GM19025 (cell line): ENCODE measurements at regions not wholly inside any gene's neighbourhood (a gene's known extent, or its start where the extent isn't known, plus 50 kb on each side); places are given as distances from the start of the nearest gene placed in this dataset.
"Not testable (repeated sequence)": the region's sequence is repeated elsewhere in the genome, so short reads cannot be mapped to it uniquely, and the experiment has no call there.

Source experiments
- ATAC-seq: cut with Tn5 transposase; IDR thresholded peaks from one replicate; pipeline ENCODE4 v1.9.1; 2021; ENCODE audit warnings: mild to moderate bottlenecking, low read depth, moderate library complexity; ENCODE audit not compliant: unreplicated experiment

GRCh38 chr14:43640718-43641267 lies 866.3 kb downstream of the FSCB start:
- no peak for ATAC-seq

GRCh38 chr14:43625294-43625693 lies 881.8 kb downstream of the FSCB start:
- no peak for ATAC-seq

- no peak for ATAC-seq
Observed at GRCh38 chr14:43621282-43621681, 885.8 kb downstream of the FSCB start.

- ATAC-seq: no peak
Observed at GRCh38 chr14:43595096-43595772, 911.8 kb downstream of the FSCB start.

GRCh38 chr14:43591776-43592175 lies 915.3 kb downstream of the FSCB start:
- no peak for ATAC-seq

GRCh38 chr14:43587183-43587582 lies 919.9 kb downstream of the FSCB start:
- no peak for ATAC-seq

- ATAC-seq: no peak
Observed at GRCh38 chr14:43579671-43580070, 927.4 kb downstream of the FSCB start.

GRCh38 chr14:43568022-43568421 lies 939.1 kb downstream of the FSCB start:
- ATAC-seq: no peak

- no peak for ATAC-seq
Observed at GRCh38 chr14:43548368-43548767, 958.7 kb downstream of the FSCB start.

GRCh38 chr14:43547596-43547995 lies 959.5 kb downstream of the FSCB start:
- ATAC-seq: not testable (repeated sequence)

- no peak for ATAC-seq
Observed at GRCh38 chr14:43541356-43541755, 965.7 kb downstream of the FSCB start.

GRCh38 chr14:43540948-43541347 lies 966.1 kb downstream of the FSCB start:
- ATAC-seq: no peak

GRCh38 chr14:43539210-43539609 lies 967.9 kb downstream of the FSCB start:
- no peak for ATAC-seq

- no peak for ATAC-seq
Observed at GRCh38 chr14:43535231-43535838, 971.7 kb downstream of the FSCB start.

- ATAC-seq: no peak
Observed at GRCh38 chr14:43532825-43533416, 974.2 kb downstream of the FSCB start.

- ATAC-seq: no peak
Observed at GRCh38 chr14:43528321-43528720, 978.8 kb downstream of the FSCB start.

- ATAC-seq: no peak
Observed at GRCh38 chr14:43525658-43526057, 981.4 kb downstream of the FSCB start.

- no peak for ATAC-seq
Observed at GRCh38 chr14:43522901-43523300, 984.2 kb downstream of the FSCB start.

GRCh38 chr14:43522191-43522590 lies 984.9 kb downstream of the FSCB start:
- ATAC-seq: no peak

- ATAC-seq: no peak
Observed at GRCh38 chr14:43503508-43503907, 1003.6 kb downstream of the FSCB start.

GRCh38 chr14:43492359-43492758 lies 1014.7 kb downstream of the FSCB start:
- not testable (repeated sequence) for ATAC-seq

- ATAC-seq: no peak
Observed at GRCh38 chr14:43483415-43483814, 1023.7 kb downstream of the FSCB start.
